OCI-LY3 (cell line): ENCODE measurements at regions not wholly inside any gene's neighbourhood (a gene's known extent, or its start where the extent isn't known, plus 50 kb on each side); places are given as distances from the start of the nearest gene placed in this dataset.

Experiments
- H2AFZ ChIP-seq: fragments of 200-600, 300-600 bp; shearing (Covaris generic); 2 replicates; pipeline ENCODE4 v1.6.0; 2014; ENCODE audit warnings: antibody characterized with exemption, low read depth, low read length
- H3K27ac ChIP-seq: fragments of 200-600, 300-600 bp; sonication (generic); 2 replicates; pipeline ENCODE4 v1.5.1; 2014; ENCODE audit warnings: mild to moderate bottlenecking, low read length, moderate library complexity, mixed read lengths
- H3K27me3 ChIP-seq: fragments of 200-600, 300-600 bp; sonication (generic); 2 replicates; pipeline ENCODE4 v1.6.1; 2014; ENCODE audit warnings: low read depth, low read length, mixed read lengths
- H3K36me3 ChIP-seq: fragments of 200-600, 300-600 bp; sonication (generic); replicated peaks from 2 replicates; pipeline ENCODE3; 2014; ENCODE audit warnings: low read depth, low read length, mixed read lengths
- H3K4me1 ChIP-seq: fragments of 300-600, 200-600 bp; sonication (generic); 2 replicates; pipeline ENCODE4 v1.6.1; 2014; ENCODE audit warnings: low read length, mixed read lengths
- H3K4me2 ChIP-seq: fragments of 200-600, 300-600 bp; sonication (generic); 2 replicates; pipeline ENCODE4 v1.6.1; 2014; ENCODE audit warnings: low read length, mixed read lengths
- H3K4me3 ChIP-seq: fragments of 300-600, 200-600 bp; sonication (generic); 2 replicates; pipeline ENCODE4 v1.5.1; 2014; ENCODE audit warnings: antibody characterized with exemption, mild to moderate bottlenecking, low read length, moderate library complexity
- H3K79me2 ChIP-seq: fragments of 300-600, 200-600 bp; shearing (Covaris generic); 2 replicates; pipeline ENCODE4 v1.6.1; 2014; ENCODE audit warnings: mild to moderate bottlenecking, low read length, mixed read lengths
- H3K9ac ChIP-seq: fragments of 300-600, 200-600 bp; shearing (Covaris generic); 2 replicates; pipeline ENCODE4 v1.6.0; 2014; ENCODE audit warnings: mild to moderate bottlenecking, low read length, moderate library complexity
- H3K9me3 ChIP-seq: fragments of 200-600, 300-600 bp; shearing (Covaris generic); 2 replicates; pipeline ENCODE4 v1.6.1; 2014; ENCODE audit warnings: low read length, mixed read lengths; ENCODE audit not compliant: insufficient read depth
- H4K20me1 ChIP-seq: fragments of 200-600, 300-600 bp; sonication (generic); 2 replicates; pipeline ENCODE4 v1.6.1; 2016; ENCODE audit warnings: low read length, mixed read lengths; ENCODE audit not compliant: insufficient read depth
- EZH2phosphoT487 ChIP-seq: fragments of 200-600 bp; shearing (Covaris generic); IDR thresholded peaks from 2 replicates; pipeline ENCODE4 v1.6.1; 2018; ENCODE audit warnings: antibody characterized with exemption, mixed run types, low read depth
- TF ChIP-seq, protein P1 (sequence below): fragments of 200-600, 300-600 bp; sonication (generic); IDR thresholded peaks from 2 replicates; pipeline ENCODE4 v1.5.1; 2014; ENCODE audit warnings: antibody characterized with exemption, low read length, low read depth

DNA sequence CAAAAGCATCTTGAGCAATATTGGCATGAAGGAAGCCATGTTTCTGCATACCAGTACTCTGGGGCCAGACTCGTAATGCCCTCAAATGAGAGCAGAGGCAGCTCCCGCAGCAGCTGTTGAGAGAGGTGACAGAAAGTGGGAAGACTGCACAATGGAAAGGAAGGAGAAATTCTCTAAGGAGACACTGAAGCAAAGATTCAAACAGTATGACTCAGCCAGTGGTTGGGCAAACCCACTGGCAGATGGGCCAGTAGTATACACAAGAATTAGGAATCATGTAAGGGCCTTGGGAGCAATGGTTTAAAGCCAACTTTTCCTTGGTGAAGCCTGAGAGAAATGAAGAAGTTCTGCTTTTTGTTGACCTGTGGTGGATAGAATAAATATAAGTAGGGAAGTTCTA lies 2092.7 kb upstream of the PIK3C3 start:
- TF ChIP-seq, protein P1, sequence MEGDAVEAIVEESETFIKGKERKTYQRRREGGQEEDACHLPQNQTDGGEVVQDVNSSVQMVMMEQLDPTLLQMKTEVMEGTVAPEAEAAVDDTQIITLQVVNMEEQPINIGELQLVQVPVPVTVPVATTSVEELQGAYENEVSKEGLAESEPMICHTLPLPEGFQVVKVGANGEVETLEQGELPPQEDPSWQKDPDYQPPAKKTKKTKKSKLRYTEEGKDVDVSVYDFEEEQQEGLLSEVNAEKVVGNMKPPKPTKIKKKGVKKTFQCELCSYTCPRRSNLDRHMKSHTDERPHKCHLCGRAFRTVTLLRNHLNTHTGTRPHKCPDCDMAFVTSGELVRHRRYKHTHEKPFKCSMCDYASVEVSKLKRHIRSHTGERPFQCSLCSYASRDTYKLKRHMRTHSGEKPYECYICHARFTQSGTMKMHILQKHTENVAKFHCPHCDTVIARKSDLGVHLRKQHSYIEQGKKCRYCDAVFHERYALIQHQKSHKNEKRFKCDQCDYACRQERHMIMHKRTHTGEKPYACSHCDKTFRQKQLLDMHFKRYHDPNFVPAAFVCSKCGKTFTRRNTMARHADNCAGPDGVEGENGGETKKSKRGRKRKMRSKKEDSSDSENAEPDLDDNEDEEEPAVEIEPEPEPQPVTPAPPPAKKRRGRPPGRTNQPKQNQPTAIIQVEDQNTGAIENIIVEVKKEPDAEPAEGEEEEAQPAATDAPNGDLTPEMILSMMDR: no peak
- TF ChIP-seq EZH2phosphoT487: no peak
- no peaks in the 10 kb centered on the region for H3K4me1 ChIP-seq
- H3K9ac ChIP-seq: no peak overlapping the region
- no peak overlapping the region for H3K27ac ChIP-seq
- no peaks in the 10 kb centered on the region for H3K36me3 ChIP-seq
- H3K79me2 ChIP-seq: no peaks in the 10 kb centered on the region
- H4K20me1 ChIP-seq: no peaks in the 10 kb centered on the region
- H3K9me3 ChIP-seq: no peaks in the 10 kb centered on the region
- H3K4me2 ChIP-seq: no peak overlapping the region
- H3K27me3 ChIP-seq: no peaks in the 10 kb centered on the region
- no peak overlapping the region for H3K4me3 ChIP-seq
- no peak overlapping the region for H2AFZ ChIP-seq

DNA sequence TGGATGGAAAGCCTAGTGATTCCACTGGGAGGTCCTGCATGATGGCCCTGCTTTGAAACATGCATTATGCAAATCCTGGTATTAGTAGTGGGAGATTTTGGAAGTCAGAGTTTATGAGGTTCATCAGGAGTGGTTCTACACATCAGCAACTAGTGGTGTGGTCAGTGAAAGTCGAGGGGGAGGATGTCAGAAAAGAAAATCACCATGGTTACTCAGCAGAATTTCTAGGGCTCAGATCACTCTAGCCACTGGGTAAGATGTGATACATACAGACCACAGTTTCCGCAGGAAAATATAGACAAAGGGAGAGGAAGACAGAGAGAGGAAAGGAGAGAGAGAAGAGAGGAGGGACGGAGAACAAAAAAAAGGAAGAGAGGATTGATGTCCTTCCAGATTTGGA lies 2100.7 kb upstream of the PIK3C3 start:
- no peak overlapping the region for H2AFZ ChIP-seq
- H3K9ac ChIP-seq: no peak overlapping the region
- H3K4me3 ChIP-seq: no peak overlapping the region
- H3K79me2 ChIP-seq: no peaks in the 10 kb centered on the region
- H3K27me3 ChIP-seq: no peaks in the 10 kb centered on the region
- no peak for TF ChIP-seq EZH2phosphoT487
- TF ChIP-seq, protein P1: no peak
- no peaks in the 10 kb centered on the region for H3K9me3 ChIP-seq
- no peaks in the 10 kb centered on the region for H3K36me3 ChIP-seq
- H3K4me1 ChIP-seq: no peaks in the 10 kb centered on the region
- no peaks in the 10 kb centered on the region for H4K20me1 ChIP-seq
- no peak overlapping the region for H3K4me2 ChIP-seq
- H3K27ac ChIP-seq: no peak overlapping the region

DNA sequence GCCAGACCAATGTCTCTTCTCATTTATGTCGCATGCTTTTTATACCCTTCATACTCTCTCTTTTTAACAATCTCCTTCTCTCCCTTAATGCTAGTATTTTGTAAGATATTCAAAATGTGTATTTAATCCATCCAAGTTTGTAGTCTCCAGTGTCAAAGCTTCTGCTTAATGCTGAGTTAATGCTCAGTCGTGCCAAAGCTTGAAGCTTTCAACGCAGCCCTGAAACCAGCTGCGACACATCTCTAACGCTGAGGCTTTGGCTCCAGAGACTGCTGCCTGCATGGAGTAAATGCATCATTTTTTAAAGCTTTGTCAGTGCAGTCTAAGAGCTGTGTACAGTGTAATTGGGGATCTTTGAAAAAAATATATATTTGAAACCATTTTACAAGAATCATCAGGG lies 2108.8 kb upstream of the PIK3C3 start:
- Histone ChIP-seq H3K36me3 (no peaks in the 10 kb centered on the region), H3K9me3 (no peaks in the 10 kb centered on the region), H3K27ac (no peak overlapping the region), H2AFZ (no peak overlapping the region), H4K20me1 (no peaks in the 10 kb centered on the region), H3K9ac (no peak overlapping the region), H3K79me2 (no peaks in the 10 kb centered on the region), H3K4me3 (no peak overlapping the region), H3K27me3 (no peaks in the 10 kb centered on the region), H3K4me1 (no peaks in the 10 kb centered on the region), H3K4me2 (no peak overlapping the region)
- TF ChIP-seq EZH2phosphoT487: no peak
- TF ChIP-seq, protein P1: no peak

DNA sequence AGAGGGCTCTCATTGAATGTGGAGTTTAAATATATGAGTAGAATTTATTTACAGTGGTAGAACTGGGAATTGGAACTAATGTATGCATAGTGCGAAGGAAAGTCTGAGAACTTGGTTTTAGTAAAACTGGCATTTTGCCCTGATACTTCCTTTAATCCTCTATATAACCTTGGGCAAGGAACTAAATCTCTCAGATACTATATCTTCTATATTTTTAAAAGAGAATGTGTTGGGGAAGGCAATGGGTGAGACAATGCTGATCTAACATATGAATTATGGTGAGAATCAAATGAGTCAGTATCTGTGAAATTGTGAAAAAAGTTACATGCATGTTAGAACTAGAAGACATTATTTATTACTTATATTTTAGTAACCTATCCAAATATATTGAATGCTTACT lies 2109.4 kb upstream of the PIK3C3 start:
- no peak for TF ChIP-seq EZH2phosphoT487
- TF ChIP-seq, protein P1: no peak
- no peaks in the 10 kb centered on the region for H3K36me3 ChIP-seq
- H3K79me2 ChIP-seq: no peaks in the 10 kb centered on the region
- H3K9me3 ChIP-seq: no peaks in the 10 kb centered on the region
- no peak overlapping the region for H3K4me3 ChIP-seq
- H3K4me1 ChIP-seq: no peaks in the 10 kb centered on the region
- no peaks in the 10 kb centered on the region for H3K27me3 ChIP-seq
- H2AFZ ChIP-seq: no peak overlapping the region
- no peak overlapping the region for H3K4me2 ChIP-seq
- no peaks in the 10 kb centered on the region for H4K20me1 ChIP-seq
- H3K27ac ChIP-seq: no peak overlapping the region
- no peak overlapping the region for H3K9ac ChIP-seq
